ENCODE measurements at regions not wholly inside any gene's neighbourhood (a gene's known extent, or its start where the extent isn't known, plus 50 kb on each side); places are given as distances from the start of the nearest gene placed in this dataset.

DNA sequence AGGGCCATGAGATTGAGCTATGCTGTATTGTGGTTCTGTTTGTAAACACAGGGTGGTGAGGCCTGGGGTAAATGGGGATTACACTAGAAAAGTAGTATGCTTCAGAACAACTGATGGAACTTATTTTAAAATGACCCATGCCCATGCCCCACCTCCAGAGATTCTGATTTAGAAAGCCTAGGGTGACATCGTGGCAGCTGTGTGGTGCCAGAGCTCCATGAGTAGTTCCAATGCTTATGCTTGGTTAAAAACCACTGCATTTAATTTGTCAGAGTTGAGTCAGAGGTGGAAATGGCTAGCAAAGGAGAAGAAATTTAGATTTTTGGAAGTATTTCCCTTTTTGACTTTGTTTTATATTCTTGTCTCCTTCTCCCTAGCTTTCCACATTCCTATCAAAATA, 63.4 kb upstream of the PDE5A start:
- no peak for TF ChIP-seq POLR2AphosphoS5 (IDR thresholded peaks at IDR 0.05)
- TF ChIP-seq, protein P1, sequence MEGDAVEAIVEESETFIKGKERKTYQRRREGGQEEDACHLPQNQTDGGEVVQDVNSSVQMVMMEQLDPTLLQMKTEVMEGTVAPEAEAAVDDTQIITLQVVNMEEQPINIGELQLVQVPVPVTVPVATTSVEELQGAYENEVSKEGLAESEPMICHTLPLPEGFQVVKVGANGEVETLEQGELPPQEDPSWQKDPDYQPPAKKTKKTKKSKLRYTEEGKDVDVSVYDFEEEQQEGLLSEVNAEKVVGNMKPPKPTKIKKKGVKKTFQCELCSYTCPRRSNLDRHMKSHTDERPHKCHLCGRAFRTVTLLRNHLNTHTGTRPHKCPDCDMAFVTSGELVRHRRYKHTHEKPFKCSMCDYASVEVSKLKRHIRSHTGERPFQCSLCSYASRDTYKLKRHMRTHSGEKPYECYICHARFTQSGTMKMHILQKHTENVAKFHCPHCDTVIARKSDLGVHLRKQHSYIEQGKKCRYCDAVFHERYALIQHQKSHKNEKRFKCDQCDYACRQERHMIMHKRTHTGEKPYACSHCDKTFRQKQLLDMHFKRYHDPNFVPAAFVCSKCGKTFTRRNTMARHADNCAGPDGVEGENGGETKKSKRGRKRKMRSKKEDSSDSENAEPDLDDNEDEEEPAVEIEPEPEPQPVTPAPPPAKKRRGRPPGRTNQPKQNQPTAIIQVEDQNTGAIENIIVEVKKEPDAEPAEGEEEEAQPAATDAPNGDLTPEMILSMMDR (IDR thresholded peaks at IDR 0.05; ENCODE audit: poor library complexity, severe bottlenecking): no peak

Measured in neural cell (in vitro differentiated cells).